IMR-90 (cell line): ENCODE measurements at regions not wholly inside any gene's neighbourhood (a gene's known extent, or its start where the extent isn't known, plus 50 kb on each side); places are given as distances from the start of the nearest gene placed in this dataset.

Experiments used
- ATAC-seq: fragments of 200-7000 bp; cut with Tn5 transposase; 2 replicates; pipeline ENCODE4 v1.9.1; 2020; ENCODE audit warnings: low read depth, mild to moderate bottlenecking, moderate library complexity
- BruUV-seq: library from RNA; stranded (reverse); fragments of 400-500 nt; replicated peaks from 2 replicates; lab custom pipeline; 2021; lab: Mats Ljungman, UMichigan
- CTCF ChIA-PET: fragments of 300-600 bp; formaldehyde crosslinking; extraction: SDS; loops from one replicate; lab custom pipeline; 2021; ENCODE audit warnings: antibody characterized with exemption; lab: Yijun Ruan, JAX
- POLR2A ChIA-PET: fragments of 300-600 bp; sonication (Branson Sonifier 250); formaldehyde crosslinking; loops from one replicate; lab custom pipeline; 2022; ENCODE audit warnings: antibody characterized with exemption; ENCODE audit not compliant: unreplicated experiment; lab: Charles Lee
- DNase-seq: peaks from one replicate; pipeline ENCODE4 v3.0.0; 2013
- H2AFZ ChIP-seq: replicated peaks from 2 replicates; pipeline ENCODE3; 2013; ENCODE audit warnings: low read length, mild to moderate bottlenecking; ENCODE audit not compliant: poor library complexity
- H2AK5ac ChIP-seq: 2 replicates; pipeline ENCODE4 v1.6.1; 2013; ENCODE audit warnings: low read depth, low read length, inconsistent platforms
- H2AK9ac ChIP-seq: replicated peaks from 2 replicates; pipeline ENCODE3; 2013; ENCODE audit warnings: mild to moderate bottlenecking, low read depth, low read length, moderate library complexity; ENCODE audit not compliant: poor library complexity
- H2BK120ac ChIP-seq: 2 replicates; pipeline ENCODE4 v1.6.1; 2013; ENCODE audit warnings: low read depth, low read length, inconsistent platforms
- H2BK15ac ChIP-seq: 3 replicates; pipeline ENCODE4 v1.6.1; 2013; ENCODE audit warnings: low read depth, low read length, inconsistent platforms
- H2BK20ac ChIP-seq: 2 replicates; pipeline ENCODE4 v1.6.1; 2013; ENCODE audit warnings: low read depth, mild to moderate bottlenecking, inconsistent platforms, low read length, moderate library complexity
- H2BK5ac ChIP-seq: 2 replicates; pipeline ENCODE4 v1.6.1; 2013; ENCODE audit warnings: mild to moderate bottlenecking, low read depth, low read length, inconsistent platforms; ENCODE audit not compliant: poor library complexity, severe bottlenecking
- H3K14ac ChIP-seq: replicated peaks from 2 replicates; pipeline ENCODE4 v1.6.1; 2013; ENCODE audit warnings: low read depth, low read length, inconsistent platforms
- H3K18ac ChIP-seq: 2 replicates; pipeline ENCODE4 v1.6.1; 2013; ENCODE audit warnings: low read depth, low read length, control low read depth
- H3K23ac ChIP-seq: 2 replicates; pipeline ENCODE4 v1.6.1; 2013; ENCODE audit warnings: low read depth, low read length, inconsistent platforms
- H3K27ac ChIP-seq: 2 replicates; pipeline ENCODE4 v1.5.1; 2013; ENCODE audit warnings: mild to moderate bottlenecking, control low read depth, low read length; ENCODE audit not compliant: insufficient read depth
- H3K27me3 ChIP-seq: 2 replicates; pipeline ENCODE4 v1.6.1; 2013; ENCODE audit warnings: low read length; ENCODE audit not compliant: control insufficient read depth, insufficient read depth
- H3K36me3 ChIP-seq: 2 replicates; pipeline ENCODE4 v1.6.1; 2013; ENCODE audit warnings: low read length, mixed read lengths; ENCODE audit not compliant: control insufficient read depth, insufficient read depth
- H3K4ac ChIP-seq: 2 replicates; pipeline ENCODE4 v1.6.1; 2013; ENCODE audit warnings: low read depth, low read length, inconsistent platforms
- H3K4me1 ChIP-seq: 2 replicates; pipeline ENCODE4 v1.6.1; 2013; ENCODE audit warnings: low read length, mixed read lengths; ENCODE audit not compliant: control insufficient read depth, insufficient read depth
- H3K4me2 ChIP-seq: 2 replicates; pipeline ENCODE4 v1.6.1; 2013; ENCODE audit warnings: low read depth, mild to moderate bottlenecking, control low read depth, low read length, moderate library complexity
- H3K4me3 ChIP-seq: 2 replicates; pipeline ENCODE4 v1.5.1; 2013; ENCODE audit warnings: low read depth, mild to moderate bottlenecking, control low read depth, low read length, moderate library complexity; ENCODE audit not compliant: insufficient read depth
- H3K56ac ChIP-seq: 2 replicates; pipeline ENCODE4 v1.6.1; 2013; ENCODE audit warnings: low read length, inconsistent platforms; ENCODE audit not compliant: insufficient read depth; ENCODE audit errors: extremely low read depth
- H3K79me1 ChIP-seq, 2 experiments: 2 replicates each; pipeline ENCODE4 v1.6.1; 2013; ENCODE audit warnings: low read length in 2 of 2, inconsistent platforms in 1 of 2, low read depth in 1 of 2
- H3K9ac ChIP-seq: 2 replicates; pipeline ENCODE4 v1.6.1; 2013; ENCODE audit warnings: low read depth, low read length, control low read depth
- H3K9me1 ChIP-seq: 2 replicates; pipeline ENCODE4 v1.6.1; 2013; ENCODE audit warnings: low read length, inconsistent platforms; ENCODE audit not compliant: insufficient read depth
- H3K9me3 ChIP-seq: 2 replicates; pipeline ENCODE4 v1.6.1; 2013; ENCODE audit warnings: low read length; ENCODE audit not compliant: control insufficient read depth, insufficient read depth
- H4K20me1 ChIP-seq: 2 replicates; pipeline ENCODE4 v1.6.1; 2013; ENCODE audit warnings: low read length, inconsistent platforms; ENCODE audit not compliant: insufficient read depth
- H4K5ac ChIP-seq: 2 replicates; pipeline ENCODE4 v1.6.1; 2013; ENCODE audit warnings: mild to moderate bottlenecking, low read depth, low read length, control low read depth
- H4K8ac ChIP-seq, 2 experiments: 2 replicates each; pipeline ENCODE4 v1.6.1; 2013; ENCODE audit warnings: low read depth in 2 of 2, low read length in 2 of 2, control low read depth in 1 of 2, inconsistent platforms in 1 of 2
- H4K91ac ChIP-seq: 2 replicates; pipeline ENCODE4 v1.6.1; 2013; ENCODE audit warnings: low read depth, low read length, inconsistent platforms; ENCODE audit not compliant: insufficient read depth
- BHLHE40 ChIP-seq: fragments of 150-350 bp; IDR thresholded peaks from 2 replicates; pipeline ENCODE4 v1.6.1; 2016; ENCODE audit warnings: mild to moderate bottlenecking, low read depth, low read length
- CHD1 ChIP-seq: IDR thresholded peaks from 2 replicates; pipeline ENCODE4 v1.6.1; 2012; ENCODE audit warnings: low read depth, low read length, improper control_type of control experiment
- MAFK ChIP-seq: IDR thresholded peaks from 2 replicates; pipeline ENCODE4 v1.6.1; 2012; ENCODE audit warnings: low read depth, low read length, improper control_type of control experiment
- MXI1 ChIP-seq: IDR thresholded peaks from 2 replicates; pipeline ENCODE4 v1.6.1; 2012; ENCODE audit warnings: low read depth, mild to moderate bottlenecking, low read length, moderate library complexity, borderline replicate concordance
- RCOR1 ChIP-seq: IDR thresholded peaks from 2 replicates; pipeline ENCODE4 v1.6.1; 2012; ENCODE audit warnings: mild to moderate bottlenecking, low read length, improper control_type of control experiment; ENCODE audit not compliant: insufficient replicate concordance
- WGBS, 2 experiments: methylation state at CpG; one replicate each; pipeline versions ENCODE4 v1.1.5 to v1.1.7; 2013; ENCODE audit warnings: missing lambda C conversion rate in 2 of 2; ENCODE audit not compliant: insufficient read length in 1 of 2; ENCODE audit errors: extremely low coverage in 2 of 2; 5-methylcytosine and 5-hydroxymethylcytosine counted together
- dilution Hi-C: fragments of 300-500 bp; cut with HindIII; formaldehyde crosslinking; loops from one replicate; pipeline ENCODE4 v1.14.3; 2018; ENCODE audit warnings: low sequenced_read_pairs; ENCODE audit not compliant: unreplicated experiment
- in situ Hi-C: fragments of 300-500 bp; cut with MboI; formaldehyde crosslinking; loops from 3 replicates; pipeline ENCODE4 v1.14.3; 2019; ENCODE audit warnings: low sequenced_read_pairs, inconsistent platforms, mixed read lengths
- intact Hi-C: fragments of 100-400 bp; cut with micrococcal nuclease; formaldehyde crosslinking; loops from 2 replicates; pipeline ENCODE4 v1.10.0; 2022
- TF ChIP-seq, protein P1 (sequence below): conservative IDR thresholded peaks from 2 replicates; pipeline ENCODE4 v1.5.1; 2012; ENCODE audit warnings: mild to moderate bottlenecking, low read depth, low read length, improper control_type of control experiment

DNA sequence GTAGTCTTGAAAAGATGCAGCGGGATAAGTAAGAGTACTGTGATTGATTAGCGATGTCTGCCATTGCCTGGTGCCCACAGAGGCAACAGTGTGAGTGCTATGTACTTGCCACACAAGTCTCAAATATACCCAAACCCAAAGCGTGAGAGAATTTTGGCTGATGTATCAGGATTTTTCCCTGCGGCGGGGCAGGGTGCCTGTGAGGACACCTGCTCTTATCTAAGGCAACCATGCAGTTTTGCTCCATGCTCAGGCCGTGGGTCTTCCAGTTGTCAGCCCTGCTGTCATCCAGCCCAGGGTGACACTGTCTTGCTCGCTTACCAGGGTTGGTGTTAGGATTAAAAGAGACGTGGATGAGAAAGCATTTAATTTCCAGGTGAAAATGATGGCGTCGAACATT is 202.7 kb downstream of the PTPRU start:
- H2BK20ac ChIP-seq = no peak overlapping the region
- H3K4me3 ChIP-seq = no peak overlapping the region
- DNase-seq (no peak), ATAC-seq (no peak)
- no peak overlapping the region for H2BK120ac ChIP-seq
- no peak overlapping the region for H3K9ac ChIP-seq
- H3K23ac ChIP-seq = no peak overlapping the region
- H3K9me3 ChIP-seq = no peaks in the 10 kb centered on the region
- no peak overlapping the region for H2AK5ac ChIP-seq
- BruUV-seq = no TSS peak
- H4K5ac ChIP-seq = no peak overlapping the region
- H3K79me1 ChIP-seq = no peaks in the 10 kb centered on the region
- TF ChIP-seq, protein P1, sequence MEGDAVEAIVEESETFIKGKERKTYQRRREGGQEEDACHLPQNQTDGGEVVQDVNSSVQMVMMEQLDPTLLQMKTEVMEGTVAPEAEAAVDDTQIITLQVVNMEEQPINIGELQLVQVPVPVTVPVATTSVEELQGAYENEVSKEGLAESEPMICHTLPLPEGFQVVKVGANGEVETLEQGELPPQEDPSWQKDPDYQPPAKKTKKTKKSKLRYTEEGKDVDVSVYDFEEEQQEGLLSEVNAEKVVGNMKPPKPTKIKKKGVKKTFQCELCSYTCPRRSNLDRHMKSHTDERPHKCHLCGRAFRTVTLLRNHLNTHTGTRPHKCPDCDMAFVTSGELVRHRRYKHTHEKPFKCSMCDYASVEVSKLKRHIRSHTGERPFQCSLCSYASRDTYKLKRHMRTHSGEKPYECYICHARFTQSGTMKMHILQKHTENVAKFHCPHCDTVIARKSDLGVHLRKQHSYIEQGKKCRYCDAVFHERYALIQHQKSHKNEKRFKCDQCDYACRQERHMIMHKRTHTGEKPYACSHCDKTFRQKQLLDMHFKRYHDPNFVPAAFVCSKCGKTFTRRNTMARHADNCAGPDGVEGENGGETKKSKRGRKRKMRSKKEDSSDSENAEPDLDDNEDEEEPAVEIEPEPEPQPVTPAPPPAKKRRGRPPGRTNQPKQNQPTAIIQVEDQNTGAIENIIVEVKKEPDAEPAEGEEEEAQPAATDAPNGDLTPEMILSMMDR = no peak
- no peak for TF ChIP-seq MXI1
- TF ChIP-seq CHD1 = no peak
- TF ChIP-seq MAFK = no peak
- no peak for TF ChIP-seq BHLHE40
- TF ChIP-seq RCOR1 = no peak
- no peak overlapping the region for H3K27ac ChIP-seq
- no peaks in the 10 kb centered on the region for H3K36me3 ChIP-seq
- H4K20me1 ChIP-seq = no peaks in the 10 kb centered on the region
- CTCF ChIA-PET = no interaction called here
- H2AFZ ChIP-seq = no peak overlapping the region
- H3K56ac ChIP-seq = no peak overlapping the region
- no peak overlapping the region for H4K8ac ChIP-seq
- H3K14ac ChIP-seq = no peak overlapping the region
- no peak overlapping the region for H4K91ac ChIP-seq
- intact Hi-C loops = no loop called here
- in situ Hi-C loops = no loop called here
- no peak overlapping the region for H3K18ac ChIP-seq
- no peak overlapping the region for H2AK9ac ChIP-seq
- POLR2A ChIA-PET = no interaction called here
- no peaks in the 10 kb centered on the region for H3K9me1 ChIP-seq
- no peak overlapping the region for H2BK5ac ChIP-seq
- H3K27me3 ChIP-seq = no peaks in the 10 kb centered on the region; the same call in 1 of the 2 replicates
- H3K4me2 ChIP-seq = no peak overlapping the region
- dilution Hi-C loops = no loop called here
- no peak overlapping the region for H3K4ac ChIP-seq
- no CpG with 5 or more reads among the region's 10 CpGs for WGBS, 2 experiments
- no peaks in the 10 kb centered on the region for H3K4me1 ChIP-seq
- H2BK15ac ChIP-seq = no peak overlapping the region
